PC-9 (cell line): ENCODE measurements at regions not wholly inside any gene's neighbourhood (a gene's known extent, or its start where the extent isn't known, plus 50 kb on each side); places are given as distances from the start of the nearest gene placed in this dataset.
A peak's percentile ranks its signal among the peaks of the same experiment; 100 is the strongest.

Experiments used
- BruUV-seq: library from RNA; stranded (reverse); fragments of 400-500 nt; replicated peaks from 2 replicates; lab custom pipeline; 2021; lab: Mats Ljungman, UMichigan
- CTCF ChIA-PET: fragments of 300-600 bp; sonication (Branson Sonifier 250); formaldehyde crosslinking; loops from one replicate; lab custom pipeline; 2022; ENCODE audit warnings: antibody characterized with exemption; lab: Charles Lee
- POLR2A ChIA-PET: fragments of 300-600 bp; sonication (Branson Sonifier 250); formaldehyde crosslinking; loops from one replicate; lab custom pipeline; 2022; ENCODE audit warnings: antibody characterized with exemption; ENCODE audit not compliant: unreplicated experiment; lab: Charles Lee
- DNase-seq, 2 experiments: peaks; one replicate each; pipeline versions ENCODE4 v3.0.0 to v3.0.0-alpha.2; 2015 to 2022; ENCODE audit warnings: mixed read lengths in 1 of 2
- H2AFZ ChIP-seq: fragments of 200-600 bp; sonication (generic); 2 replicates; pipeline ENCODE4 v1.8.1; 2017; ENCODE audit warnings: antibody characterized with exemption
- H3F3A ChIP-seq: fragments of 200-600 bp; sonication (generic); 2 replicates; pipeline ENCODE4 v1.8.1; 2017; ENCODE audit warnings: antibody characterized with exemption, mild to moderate bottlenecking, low read depth; ENCODE audit not compliant: insufficient read depth
- H3K27ac ChIP-seq: fragments of 200-600 bp; sonication (generic); 2 replicates; pipeline ENCODE4 v1.6.1; 2016; ENCODE audit warnings: mixed run types
- H3K27me3 ChIP-seq: fragments of 200-600 bp; sonication (generic); 2 replicates; pipeline ENCODE4 v1.6.1; 2016; ENCODE audit warnings: low read depth, mixed run types; ENCODE audit not compliant: insufficient read depth
- H3K36me3 ChIP-seq: fragments of 200-600 bp; sonication (generic); 2 replicates; pipeline ENCODE4 v1.6.1; 2016; ENCODE audit warnings: low read depth, mixed run types
- H3K4me1 ChIP-seq: fragments of 200-600 bp; sonication (generic); replicated peaks from 2 replicates; pipeline ENCODE4 v1.6.1; 2016; ENCODE audit warnings: mixed run types; ENCODE audit not compliant: insufficient read depth
- H3K4me2 ChIP-seq: fragments of 200-600 bp; sonication (generic); 2 replicates; pipeline ENCODE4 v1.6.1; 2017; ENCODE audit warnings: mixed run types
- H3K4me3 ChIP-seq: fragments of 200-600 bp; sonication (generic); 2 replicates; pipeline ENCODE4 v1.6.1; 2016; ENCODE audit warnings: mixed run types
- H3K79me2 ChIP-seq: fragments of 200-600 bp; sonication (generic); 2 replicates; pipeline ENCODE4 v1.6.1; 2017; ENCODE audit warnings: low read depth, mixed run types
- H3K9me2 ChIP-seq: fragments of 200-600 bp; sonication (generic); 2 replicates; pipeline ENCODE4 v1.8.1; 2017; ENCODE audit warnings: mild to moderate bottlenecking; ENCODE audit not compliant: insufficient read depth
- H3K9me3 ChIP-seq: fragments of 200-600 bp; sonication (generic); 2 replicates; pipeline ENCODE4 v1.8.1; 2016; ENCODE audit warnings: low read depth; ENCODE audit not compliant: insufficient read depth
- H4K20me1 ChIP-seq: fragments of 200-600 bp; sonication (generic); 2 replicates; pipeline ENCODE4 v1.8.1; 2017; ENCODE audit not compliant: insufficient read depth
- CTCF ChIP-seq: fragments of 200-600 bp; sonication (generic); conservative IDR thresholded peaks from 2 replicates; pipeline ENCODE4 v1.6.1; 2017; ENCODE audit warnings: mixed run types, antibody characterized with exemption, mild to moderate bottlenecking, moderate library complexity
- EZH2 ChIP-seq: fragments of 200-600 bp; sonication (generic); IDR thresholded peaks from 2 replicates; pipeline ENCODE4 v1.8.0; 2017; ENCODE audit warnings: antibody characterized with exemption, low read depth
- intact Hi-C: fragments of 100-400 bp; cut with micrococcal nuclease; formaldehyde crosslinking; loops from one replicate; pipeline ENCODE4 v1.10.0; 2022; ENCODE audit not compliant: unreplicated experiment

GRCh38 chr2:65557616-65558573 lies 125.5 kb upstream of the SPRED2 start:
- H3K9me3 ChIP-seq: no peaks in the 10 kb centered on the region
- no peak overlapping the region for H2AFZ ChIP-seq
- ChIA-PET CTCF (no interaction called here), POLR2A (no interaction called here)
- BruUV-seq: no TSS peak
- no peaks in the 10 kb centered on the region for H3K27me3 ChIP-seq
- no peak overlapping the region for H3K27ac ChIP-seq
- DNase-seq: no peak
- no peak overlapping the region for H3K4me3 ChIP-seq
- H3K79me2 ChIP-seq: no peaks in the 10 kb centered on the region
- no peaks in the 10 kb centered on the region for H3K36me3 ChIP-seq
- no peak overlapping the region for H3K4me2 ChIP-seq
- no peaks in the 10 kb centered on the region for H4K20me1 ChIP-seq
- H3F3A ChIP-seq: peaks cover 18% of the 10 kb centered on the region
- H3K4me1 ChIP-seq: peaks cover 31% of the 10 kb centered on the region
- H3K9me2 ChIP-seq: no peaks in the 10 kb centered on the region
- intact Hi-C loops: no loop called here
- TF ChIP-seq CTCF (no peak), EZH2 (no peak)

GRCh38 chr2:65554765-65555591 lies 122.6 kb upstream of the SPRED2 start:
- no peaks in the 10 kb centered on the region for H3K27me3 ChIP-seq
- H2AFZ ChIP-seq: no peak overlapping the region
- no TSS peak for BruUV-seq
- H3K9me2 ChIP-seq: no peaks in the 10 kb centered on the region
- H3K79me2 ChIP-seq: no peaks in the 10 kb centered on the region
- peak overlapping the region; percentile 31 for H3K27ac ChIP-seq
- intact Hi-C loops: loop anchor here (1.0 kb wide), 2 partner anchors 18 to 119 kb away; no protein-coding TSS in a partner anchor
- no peaks in the 10 kb centered on the region for H3K36me3 ChIP-seq
- TF ChIP-seq EZH2 (no peak), CTCF (no peak)
- DNase-seq: peak; percentile 69 to 85
- peaks cover 18% of the 10 kb centered on the region for H3F3A ChIP-seq
- ChIA-PET CTCF (no interaction called here), POLR2A (interaction anchor here (0.5 kb wide), 1 partner anchor 117 kb away, joined by 4 read pairs; no protein-coding TSS in a partner anchor)
- no peaks in the 10 kb centered on the region for H3K9me3 ChIP-seq
- H4K20me1 ChIP-seq: no peaks in the 10 kb centered on the region
- H3K4me2 ChIP-seq: peak overlapping the region; percentile 27
- peaks cover 25% of the 10 kb centered on the region for H3K4me1 ChIP-seq
- H3K4me3 ChIP-seq: no peak overlapping the region

- Histone ChIP-seq H3K4me3 (no peak overlapping the region), H3K9me3 (no peaks in the 10 kb centered on the region), H3K27ac (no peak overlapping the region), H3K4me1 (peaks cover 31% of the 10 kb centered on the region), H3K79me2 (no peaks in the 10 kb centered on the region), H3K4me2 (peak overlapping the region; percentile 27), H3F3A (peaks cover 18% of the 10 kb centered on the region), H4K20me1 (no peaks in the 10 kb centered on the region), H2AFZ (no peak overlapping the region; the same call in 1 of the 2 replicates), H3K27me3 (no peaks in the 10 kb centered on the region), H3K36me3 (no peaks in the 10 kb centered on the region), H3K9me2 (no peaks in the 10 kb centered on the region)
- intact Hi-C loops: loop anchor here (1.0 to 2.0 kb wide), 7 partner anchors 20 to 288 kb away; no protein-coding TSS in a partner anchor
- BruUV-seq: no TSS peak
- POLR2A ChIA-PET: no interaction called here
- TF ChIP-seq EZH2 (no peak), CTCF (peak; percentile 5; the same call in 1 of the 2 replicates)
- CTCF ChIA-PET: interaction anchor here (0.6 to 0.8 kb wide), 2 partner anchors 22 to 118 kb away, joined by 3 to 8 read pairs; no protein-coding TSS in a partner anchor
- DNase-seq: no peak
Observed at GRCh38 chr2:65553504-65554074, 121.2 kb upstream of the SPRED2 start.
